ENCODE measurements at regions not wholly inside any gene's neighbourhood (a gene's known extent, or its start where the extent isn't known, plus 50 kb on each side); places are given as distances from the start of the nearest gene placed in this dataset.

DNA sequence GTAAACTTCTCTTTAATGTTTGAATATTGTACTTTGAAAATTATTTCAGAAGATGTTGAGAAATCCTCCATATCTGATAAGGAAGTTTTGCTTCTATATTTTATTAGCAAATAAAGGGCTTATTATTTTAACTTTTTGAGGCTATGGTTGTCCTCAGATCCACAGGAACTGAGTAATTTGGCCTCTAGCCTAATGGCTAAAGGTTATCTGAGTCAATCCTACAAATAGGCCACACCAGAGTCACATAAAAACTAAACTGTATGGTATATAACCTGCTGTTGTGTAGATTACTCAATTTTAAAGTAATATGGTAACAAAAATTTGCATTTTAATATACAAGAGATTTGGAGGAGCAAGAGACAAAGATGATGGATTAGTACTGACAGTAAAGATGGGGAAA, 549.2 kb upstream of the GRAMD2B start:
- no peak for TF ChIP-seq TCF7L2 (IDR thresholded peaks at IDR 0.05; ENCODE audit: low read depth, low read length)
- in situ Hi-C loops (cut with HindIII; ENCODE audit: low pct_unique_long_range_greater_than_20kb, low sequenced_read_pairs), result no loop called here
- Histone ChIP-seq H3K27ac (ENCODE audit: low read length) (no peak overlapping the region), H3K4me1 (ENCODE audit: control insufficient read depth, insufficient read depth, low read length) (no peaks in the 10 kb centered on the region), H3K4me3 (ENCODE audit: low read depth in 2 of 2, low read length in 2 of 2) (no peak overlapping the region), H3K27me3 (ENCODE audit: control insufficient read depth, insufficient read depth, low read length) (no peaks in the 10 kb centered on the region), H3K9me3 (ENCODE audit: control insufficient read depth, insufficient read depth, low read depth, low read length) (no peaks in the 10 kb centered on the region), H3K36me3 (ENCODE audit: control insufficient read depth, insufficient read depth, low read length) (no peaks in the 10 kb centered on the region)
- ChIA-PET POLR2A (no interaction called here), CTCF (no interaction called here)
- BruUV-seq (replicated peaks), result no TSS peak
- no peak for ATAC-seq
- DNase-seq (ENCODE audit: low read depth, low spot score), result no peak
- intact Hi-C loops (cut with micrococcal nuclease; ENCODE audit: unreplicated experiment), result no loop called here

DNA sequence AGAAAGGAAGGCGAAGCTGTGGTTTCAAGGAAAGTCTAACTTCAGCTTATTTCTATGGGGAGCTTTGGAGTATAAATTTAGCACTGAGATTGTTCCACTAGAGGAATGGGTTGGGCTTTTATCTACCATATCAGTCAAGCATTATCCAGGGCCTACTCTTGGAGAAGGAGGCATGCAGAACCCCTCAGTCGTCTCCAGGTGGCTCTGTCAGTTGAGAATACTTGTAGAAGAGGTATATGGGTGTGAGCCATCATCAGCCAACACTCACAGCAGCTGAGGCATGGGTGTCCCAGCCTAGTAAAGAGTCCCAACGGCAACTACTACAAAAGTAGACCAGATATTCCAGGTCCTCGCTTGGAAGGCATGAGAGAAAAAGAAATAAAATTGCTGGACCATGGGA, 548.5 kb upstream of the GRAMD2B start:
- ChIA-PET CTCF (no interaction called here), POLR2A (no interaction called here)
- Histone ChIP-seq H3K9me3 (ENCODE audit: control insufficient read depth, insufficient read depth, low read depth, low read length) (no peaks in the 10 kb centered on the region), H3K4me3 (ENCODE audit: low read depth in 2 of 2, low read length in 2 of 2) (no peak overlapping the region), H3K36me3 (ENCODE audit: control insufficient read depth, insufficient read depth, low read length) (no peaks in the 10 kb centered on the region), H3K4me1 (ENCODE audit: control insufficient read depth, insufficient read depth, low read length) (no peaks in the 10 kb centered on the region), H3K27me3 (ENCODE audit: control insufficient read depth, insufficient read depth, low read length) (no peaks in the 10 kb centered on the region), H3K27ac (ENCODE audit: low read length) (no peak overlapping the region)
- intact Hi-C loops (cut with micrococcal nuclease; ENCODE audit: unreplicated experiment), result no loop called here
- in situ Hi-C loops (cut with HindIII; ENCODE audit: low pct_unique_long_range_greater_than_20kb, low sequenced_read_pairs), result no loop called here
- TF ChIP-seq, protein P1, sequence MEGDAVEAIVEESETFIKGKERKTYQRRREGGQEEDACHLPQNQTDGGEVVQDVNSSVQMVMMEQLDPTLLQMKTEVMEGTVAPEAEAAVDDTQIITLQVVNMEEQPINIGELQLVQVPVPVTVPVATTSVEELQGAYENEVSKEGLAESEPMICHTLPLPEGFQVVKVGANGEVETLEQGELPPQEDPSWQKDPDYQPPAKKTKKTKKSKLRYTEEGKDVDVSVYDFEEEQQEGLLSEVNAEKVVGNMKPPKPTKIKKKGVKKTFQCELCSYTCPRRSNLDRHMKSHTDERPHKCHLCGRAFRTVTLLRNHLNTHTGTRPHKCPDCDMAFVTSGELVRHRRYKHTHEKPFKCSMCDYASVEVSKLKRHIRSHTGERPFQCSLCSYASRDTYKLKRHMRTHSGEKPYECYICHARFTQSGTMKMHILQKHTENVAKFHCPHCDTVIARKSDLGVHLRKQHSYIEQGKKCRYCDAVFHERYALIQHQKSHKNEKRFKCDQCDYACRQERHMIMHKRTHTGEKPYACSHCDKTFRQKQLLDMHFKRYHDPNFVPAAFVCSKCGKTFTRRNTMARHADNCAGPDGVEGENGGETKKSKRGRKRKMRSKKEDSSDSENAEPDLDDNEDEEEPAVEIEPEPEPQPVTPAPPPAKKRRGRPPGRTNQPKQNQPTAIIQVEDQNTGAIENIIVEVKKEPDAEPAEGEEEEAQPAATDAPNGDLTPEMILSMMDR (IDR thresholded peaks at IDR 0.05), result peak; percentile 17
- TF ChIP-seq SIN3A (IDR thresholded peaks at IDR 0.05; ENCODE audit: borderline replicate concordance, insufficient read depth, low read depth, low read length), result no peak
- BruUV-seq (replicated peaks), result no TSS peak
- DNase-seq (ENCODE audit: low read depth, low spot score) (no peak), ATAC-seq (no peak)

DNA sequence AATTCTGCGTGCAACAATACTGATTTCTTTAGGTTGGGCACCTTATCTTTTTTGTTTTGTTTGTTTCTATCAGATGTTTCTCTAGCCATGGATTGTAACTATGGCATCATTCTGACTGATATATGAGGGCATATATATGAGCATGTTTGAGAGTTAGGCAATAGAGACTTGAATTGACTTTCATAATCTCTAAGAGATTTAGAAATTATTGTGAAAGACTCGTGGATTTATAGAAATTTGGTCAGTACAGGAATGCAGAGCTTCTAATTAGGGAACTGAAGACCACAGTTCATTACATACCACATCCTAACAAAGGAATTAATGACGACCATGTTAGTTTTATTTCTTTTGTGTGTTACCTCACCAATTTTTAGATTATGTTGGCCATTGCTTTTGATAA, 546.0 kb upstream of the GRAMD2B start:
- H3K27ac ChIP-seq (ENCODE audit: low read length), result no peak overlapping the region
- no peaks in the 10 kb centered on the region for H3K27me3 ChIP-seq (ENCODE audit: control insufficient read depth, insufficient read depth, low read length)
- TF ChIP-seq, protein P1 (IDR thresholded peaks at IDR 0.05), result no peak
- TF ChIP-seq POLR2AphosphoS5 (IDR thresholded peaks at IDR 0.05; ENCODE audit: low read depth, low read length) (no peak), SIN3A (IDR thresholded peaks at IDR 0.05; ENCODE audit: borderline replicate concordance, insufficient read depth, low read depth, low read length) (no peak), TCF7L2 (IDR thresholded peaks at IDR 0.05; ENCODE audit: low read depth, low read length) (no peak)
- TF ChIP-seq, protein P2, sequence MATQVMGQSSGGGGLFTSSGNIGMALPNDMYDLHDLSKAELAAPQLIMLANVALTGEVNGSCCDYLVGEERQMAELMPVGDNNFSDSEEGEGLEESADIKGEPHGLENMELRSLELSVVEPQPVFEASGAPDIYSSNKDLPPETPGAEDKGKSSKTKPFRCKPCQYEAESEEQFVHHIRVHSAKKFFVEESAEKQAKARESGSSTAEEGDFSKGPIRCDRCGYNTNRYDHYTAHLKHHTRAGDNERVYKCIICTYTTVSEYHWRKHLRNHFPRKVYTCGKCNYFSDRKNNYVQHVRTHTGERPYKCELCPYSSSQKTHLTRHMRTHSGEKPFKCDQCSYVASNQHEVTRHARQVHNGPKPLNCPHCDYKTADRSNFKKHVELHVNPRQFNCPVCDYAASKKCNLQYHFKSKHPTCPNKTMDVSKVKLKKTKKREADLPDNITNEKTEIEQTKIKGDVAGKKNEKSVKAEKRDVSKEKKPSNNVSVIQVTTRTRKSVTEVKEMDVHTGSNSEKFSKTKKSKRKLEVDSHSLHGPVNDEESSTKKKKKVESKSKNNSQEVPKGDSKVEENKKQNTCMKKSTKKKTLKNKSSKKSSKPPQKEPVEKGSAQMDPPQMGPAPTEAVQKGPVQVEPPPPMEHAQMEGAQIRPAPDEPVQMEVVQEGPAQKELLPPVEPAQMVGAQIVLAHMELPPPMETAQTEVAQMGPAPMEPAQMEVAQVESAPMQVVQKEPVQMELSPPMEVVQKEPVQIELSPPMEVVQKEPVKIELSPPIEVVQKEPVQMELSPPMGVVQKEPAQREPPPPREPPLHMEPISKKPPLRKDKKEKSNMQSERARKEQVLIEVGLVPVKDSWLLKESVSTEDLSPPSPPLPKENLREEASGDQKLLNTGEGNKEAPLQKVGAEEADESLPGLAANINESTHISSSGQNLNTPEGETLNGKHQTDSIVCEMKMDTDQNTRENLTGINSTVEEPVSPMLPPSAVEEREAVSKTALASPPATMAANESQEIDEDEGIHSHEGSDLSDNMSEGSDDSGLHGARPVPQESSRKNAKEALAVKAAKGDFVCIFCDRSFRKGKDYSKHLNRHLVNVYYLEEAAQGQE (IDR thresholded peaks at IDR 0.05; ENCODE audit: insufficient read depth in 1 of 2, low read depth in 2 of 2, low read length in 1 of 2), result no peak
- CTCF ChIA-PET, result no interaction called here
- no peak overlapping the region for H3K4me3 ChIP-seq (ENCODE audit: low read depth in 2 of 2, low read length in 2 of 2)
- intact Hi-C loops (cut with micrococcal nuclease; ENCODE audit: unreplicated experiment) (no loop called here), in situ Hi-C loops (cut with HindIII; ENCODE audit: low pct_unique_long_range_greater_than_20kb, low sequenced_read_pairs) (no loop called here)
- ATAC-seq, result no peak
- no peaks in the 10 kb centered on the region for H3K36me3 ChIP-seq (ENCODE audit: control insufficient read depth, insufficient read depth, low read length)
- no peak for DNase-seq (ENCODE audit: low read depth, low spot score)
- no peaks in the 10 kb centered on the region for H3K9me3 ChIP-seq (ENCODE audit: control insufficient read depth, insufficient read depth, low read depth, low read length)
- POLR2A ChIA-PET, result no interaction called here
- no TSS peak for BruUV-seq (replicated peaks)
- H3K4me1 ChIP-seq (ENCODE audit: control insufficient read depth, insufficient read depth, low read length), result no peaks in the 10 kb centered on the region
